Astrocyte of the cerebellum (primary cell): ENCODE measurements at regions not wholly inside any gene's neighbourhood (a gene's known extent, or its start where the extent isn't known, plus 50 kb on each side); places are given as distances from the start of the nearest gene placed in this dataset.

Experiments
- DNase-seq: peaks from one replicate; pipeline ENCODE4 v3.0.0-alpha.2; 2011; ENCODE audit warnings: low read depth
- H3K4me3 ChIP-seq: 2 replicates; pipeline ENCODE4 v1.5.1; 2011; ENCODE audit warnings: mild to moderate bottlenecking, low read depth, low read length, moderate library complexity
- CTCF ChIP-seq: IDR thresholded peaks from 2 replicates; pipeline ENCODE4 v1.5.1; 2012; ENCODE audit warnings: low read length, low read depth, moderate library complexity, mild to moderate bottlenecking; ENCODE audit errors: missing control alignments
- in situ Hi-C: cut with HindIII; loops from 2 replicates; pipeline ENCODE4 v1.10.0; 2017; ENCODE audit warnings: low sequenced_read_pairs

GRCh38 chr18:66826211-66826610 lies 222.3 kb upstream of the CDH19 start:
- DNase-seq: no peak
- no peak for TF ChIP-seq CTCF
- in situ Hi-C loops: no loop called here
- no peak overlapping the region for H3K4me3 ChIP-seq

GRCh38 chr18:66825347-66825746 lies 221.5 kb upstream of the CDH19 start:
- DNase-seq: no peak
- TF ChIP-seq CTCF: no peak
- in situ Hi-C loops: no loop called here
- no peak overlapping the region for H3K4me3 ChIP-seq

- peak; percentile 20 for TF ChIP-seq CTCF
- no peak for DNase-seq
- H3K4me3 ChIP-seq: no peak overlapping the region
- in situ Hi-C loops: no loop called here
Measured at GRCh38 chr18:66819235-66819634, 215.3 kb upstream of the CDH19 start.

- no peak for DNase-seq
- no peak for TF ChIP-seq CTCF
- in situ Hi-C loops: no loop called here
- no peak overlapping the region for H3K4me3 ChIP-seq
Measured at GRCh38 chr18:66813138-66813537, 209.2 kb upstream of the CDH19 start.

GRCh38 chr18:66795051-66795450 lies 191.2 kb upstream of the CDH19 start:
- TF ChIP-seq CTCF: no peak
- in situ Hi-C loops: no loop called here
- no peak overlapping the region for H3K4me3 ChIP-seq
- peak; percentile 26 for DNase-seq

- no peak for DNase-seq
- no peak overlapping the region for H3K4me3 ChIP-seq
- TF ChIP-seq CTCF: no peak
- in situ Hi-C loops: no loop called here
Measured at GRCh38 chr18:66792466-66792865, 188.6 kb upstream of the CDH19 start.

GRCh38 chr18:66780609-66781008 lies 176.7 kb upstream of the CDH19 start:
- in situ Hi-C loops: no loop called here
- TF ChIP-seq CTCF: no peak

More at GRCh38 chr18:66780609-66781008, 176.7 kb upstream of the CDH19 start:
- H3K4me3 ChIP-seq: no peak overlapping the region
- DNase-seq: no peak
